ENCODE measurements at regions not wholly inside any gene's neighbourhood (a gene's known extent, or its start where the extent isn't known, plus 50 kb on each side); places are given as distances from the start of the nearest gene placed in this dataset.
A peak's percentile ranks its signal among the peaks of the same experiment; 100 is the strongest.
"Not testable (repeated sequence)": the region's sequence is repeated elsewhere in the genome, so short reads cannot be mapped to it uniquely, and the experiment has no call there.

DNA sequence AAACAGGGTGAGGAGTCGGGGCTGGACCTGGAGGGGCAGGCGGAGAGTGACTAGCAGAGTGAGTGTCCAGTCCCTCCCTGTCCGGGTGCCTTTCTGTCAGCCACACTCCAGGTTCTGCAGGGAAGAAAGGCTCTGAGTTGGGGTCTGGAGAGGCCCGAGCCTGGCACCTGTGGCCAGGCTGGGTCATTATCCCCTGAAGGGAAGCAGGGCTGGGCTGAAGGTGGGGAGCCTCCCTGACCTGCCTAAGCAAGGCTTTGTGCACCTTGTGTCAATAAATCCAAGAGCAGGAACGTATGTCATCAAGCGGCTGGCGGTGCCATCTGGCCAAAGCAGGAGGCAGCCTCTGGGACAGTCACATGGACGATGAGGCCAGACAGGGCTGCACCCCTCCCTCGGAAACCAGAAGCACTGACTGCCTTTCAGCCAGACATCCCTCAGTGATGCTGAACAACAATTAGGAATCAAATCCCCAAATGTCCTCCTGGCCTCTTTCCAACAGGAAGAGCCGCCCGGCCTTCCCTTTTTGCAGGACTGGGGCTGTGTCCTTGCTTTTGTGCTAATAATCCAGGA, 73.9 kb upstream of the FGF3 start:
- no peak for DNase-seq (ENCODE audit: low read depth)
- TF ChIP-seq CTCF (conservative IDR thresholded peaks at IDR 0.05; ENCODE audit: low read length): no peak
- H3K4me3 ChIP-seq (ENCODE audit: low read length): no peak overlapping the region

- no peak for TF ChIP-seq CTCF (conservative IDR thresholded peaks at IDR 0.05; ENCODE audit: low read length)
- no peak overlapping the region for H3K4me3 ChIP-seq (ENCODE audit: low read length)
- DNase-seq (ENCODE audit: low read depth): no peak
Measured at GRCh38 chr11:69893631-69894030, 74.4 kb upstream of the FGF3 start.

DNA sequence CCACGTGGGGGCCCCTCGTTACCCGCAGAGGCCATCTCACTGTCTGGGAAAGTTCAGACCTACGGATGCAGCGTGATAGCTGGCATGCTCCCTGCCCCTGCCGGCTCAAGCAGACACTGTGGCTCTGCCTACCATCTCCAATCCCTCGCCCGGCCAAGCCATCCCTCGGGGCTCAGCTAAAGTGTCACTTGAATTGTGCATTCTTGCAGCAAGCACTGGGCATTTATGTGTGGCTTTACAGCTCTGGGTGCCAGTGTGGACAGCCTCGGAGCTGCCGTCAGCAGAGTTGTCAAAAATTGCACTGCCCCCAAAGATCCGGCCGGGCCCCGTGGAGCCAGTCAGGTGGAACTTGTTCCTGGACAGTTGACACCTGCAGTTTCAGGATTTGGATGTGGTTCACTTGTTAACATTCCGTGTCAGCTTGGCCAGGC, 75.0 kb upstream of the FGF3 start:
- no peak overlapping the region for H3K4me3 ChIP-seq (ENCODE audit: low read length)
- no peak for TF ChIP-seq CTCF (conservative IDR thresholded peaks at IDR 0.05; ENCODE audit: low read length)
- DNase-seq (ENCODE audit: low read depth): no peak

- H3K4me3 ChIP-seq (ENCODE audit: low read length): no peak overlapping the region
- TF ChIP-seq CTCF (conservative IDR thresholded peaks at IDR 0.05; ENCODE audit: low read length): no peak
- no peak for DNase-seq (ENCODE audit: low read depth)
Measured at GRCh38 chr11:69894648-69895047, 75.4 kb upstream of the FGF3 start.

DNA sequence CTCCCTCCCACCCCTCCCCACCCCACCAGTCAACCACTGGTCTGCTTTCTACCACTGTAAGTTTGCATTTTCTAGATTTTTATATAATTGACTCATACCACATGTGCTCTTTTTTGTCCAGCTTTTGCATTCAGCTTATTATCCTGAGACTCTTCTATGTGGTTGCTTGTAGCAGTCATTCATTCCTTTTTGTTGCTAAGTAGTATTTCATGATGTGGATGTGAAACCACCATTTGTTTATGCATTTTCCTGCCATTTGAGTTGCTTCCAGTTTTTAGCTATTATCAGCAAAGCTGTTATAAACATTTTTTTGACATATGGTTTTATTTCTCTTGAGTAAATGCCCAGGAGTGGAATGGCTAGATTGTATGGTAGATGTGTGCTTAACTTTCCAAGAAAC, 77.0 kb upstream of the FGF3 start:
- H3K4me3 ChIP-seq (ENCODE audit: low read length): no peak overlapping the region
- no peak for TF ChIP-seq CTCF (conservative IDR thresholded peaks at IDR 0.05; ENCODE audit: low read length)
- peak; percentile 51 for DNase-seq (ENCODE audit: low read depth)

DNA sequence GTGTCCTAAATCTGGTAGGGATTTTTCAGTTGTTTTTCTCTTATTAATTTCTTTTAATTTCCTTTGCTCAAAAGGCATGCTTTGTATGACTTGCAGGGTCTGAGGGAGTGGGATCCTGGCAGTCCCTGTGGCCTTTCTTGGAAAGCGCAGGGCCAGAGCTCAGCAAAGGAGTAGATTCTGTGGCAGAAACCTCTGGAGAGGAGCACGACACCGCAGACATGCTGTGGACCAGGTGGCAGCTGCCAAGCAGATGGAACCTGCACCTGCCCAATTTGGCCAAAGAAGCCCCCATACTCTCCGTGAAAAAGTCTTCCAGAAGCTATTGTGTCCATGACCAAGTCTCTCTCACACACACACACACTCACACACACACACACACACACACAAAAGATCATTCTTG, 78.9 kb upstream of the FGF3 start:
- no peak overlapping the region for H3K4me3 ChIP-seq (ENCODE audit: low read length)
- TF ChIP-seq CTCF (conservative IDR thresholded peaks at IDR 0.05; ENCODE audit: low read length): no peak

GRCh38 chr11:69899957-69900821, 81.0 kb upstream of the FGF3 start:
- no peak for DNase-seq (ENCODE audit: low read depth)

More for the DNA sequence above, 78.9 kb upstream of the FGF3 start:
- no peak for DNase-seq (ENCODE audit: low read depth)

DNA sequence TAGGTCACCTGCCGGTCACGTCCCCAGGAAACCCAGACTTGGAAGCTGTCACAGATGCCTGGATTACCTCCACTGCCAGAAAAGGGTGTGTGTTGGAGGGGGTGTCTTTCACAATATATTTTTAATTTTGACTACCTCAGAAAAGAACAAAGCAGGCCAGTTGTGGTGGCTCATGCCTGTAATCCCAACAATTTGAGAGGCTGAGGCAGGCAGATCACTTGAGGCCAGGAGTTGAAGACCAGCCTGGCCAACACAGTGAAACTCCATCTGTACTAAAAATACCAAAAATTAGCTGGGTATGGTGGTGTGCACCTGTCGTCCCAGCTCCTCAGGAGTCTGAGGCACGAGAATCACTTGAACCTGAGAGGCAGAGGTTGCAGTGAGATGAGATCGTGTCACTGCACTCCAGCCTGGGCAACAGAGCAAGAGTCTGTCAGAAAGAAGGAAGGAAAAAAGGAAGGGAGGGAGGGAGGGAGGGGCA, 81.6 kb upstream of the FGF3 start:
- not testable (repeated sequence) for H3K4me3 ChIP-seq (ENCODE audit: low read length); DNase-seq (ENCODE audit: low read depth)

More at GRCh38 chr11:69899957-69900821, 81.0 kb upstream of the FGF3 start:
- TF ChIP-seq CTCF (conservative IDR thresholded peaks at IDR 0.05; ENCODE audit: low read length): no peak
- no peak overlapping the region for H3K4me3 ChIP-seq (ENCODE audit: low read length)
